ENCODE measurements at regions not wholly inside any gene's neighbourhood (a gene's known extent, or its start where the extent isn't known, plus 50 kb on each side); places are given as distances from the start of the nearest gene placed in this dataset.
A peak's percentile ranks its signal among the peaks of the same experiment; 100 is the strongest.

DNA sequence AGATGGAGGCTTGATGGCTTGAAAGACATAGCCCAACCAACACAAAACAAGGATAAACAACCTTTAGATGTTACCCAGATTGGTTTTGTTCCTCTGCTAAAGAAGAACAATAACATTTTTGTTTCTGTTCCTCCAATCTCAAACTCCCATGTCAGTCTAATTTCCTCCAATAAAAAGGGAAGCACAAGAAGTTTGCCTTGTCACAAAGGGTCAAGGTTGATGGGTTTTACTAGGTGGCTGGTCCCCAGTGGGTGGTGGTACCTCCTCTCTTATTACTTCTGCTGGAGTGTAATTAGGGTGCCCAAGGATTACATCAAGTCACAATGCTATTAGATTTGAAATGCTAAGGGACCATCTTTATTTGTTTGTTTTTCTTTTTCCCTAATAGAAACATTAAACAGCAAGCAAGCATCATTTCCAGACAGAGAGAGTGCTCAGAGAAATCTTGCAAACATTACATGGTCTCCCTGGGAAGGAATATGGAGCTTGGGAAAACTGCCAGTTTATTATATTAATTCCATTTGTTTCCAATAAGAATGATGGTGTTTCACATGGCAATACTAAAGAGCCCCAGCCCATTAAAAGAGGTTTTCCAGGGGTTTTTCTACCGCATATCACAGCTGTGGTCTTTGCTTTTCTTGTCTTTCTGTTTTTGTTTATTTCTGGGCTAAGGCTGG lies 78.3 kb upstream of the AOAH start:
- TF ChIP-seq, protein P1, sequence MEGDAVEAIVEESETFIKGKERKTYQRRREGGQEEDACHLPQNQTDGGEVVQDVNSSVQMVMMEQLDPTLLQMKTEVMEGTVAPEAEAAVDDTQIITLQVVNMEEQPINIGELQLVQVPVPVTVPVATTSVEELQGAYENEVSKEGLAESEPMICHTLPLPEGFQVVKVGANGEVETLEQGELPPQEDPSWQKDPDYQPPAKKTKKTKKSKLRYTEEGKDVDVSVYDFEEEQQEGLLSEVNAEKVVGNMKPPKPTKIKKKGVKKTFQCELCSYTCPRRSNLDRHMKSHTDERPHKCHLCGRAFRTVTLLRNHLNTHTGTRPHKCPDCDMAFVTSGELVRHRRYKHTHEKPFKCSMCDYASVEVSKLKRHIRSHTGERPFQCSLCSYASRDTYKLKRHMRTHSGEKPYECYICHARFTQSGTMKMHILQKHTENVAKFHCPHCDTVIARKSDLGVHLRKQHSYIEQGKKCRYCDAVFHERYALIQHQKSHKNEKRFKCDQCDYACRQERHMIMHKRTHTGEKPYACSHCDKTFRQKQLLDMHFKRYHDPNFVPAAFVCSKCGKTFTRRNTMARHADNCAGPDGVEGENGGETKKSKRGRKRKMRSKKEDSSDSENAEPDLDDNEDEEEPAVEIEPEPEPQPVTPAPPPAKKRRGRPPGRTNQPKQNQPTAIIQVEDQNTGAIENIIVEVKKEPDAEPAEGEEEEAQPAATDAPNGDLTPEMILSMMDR (IDR thresholded peaks at IDR 0.05; ENCODE audit: control insufficient read depth, extremely low read depth, insufficient read depth), result no peak
- no peak overlapping the region for H3K4me3 ChIP-seq (ENCODE audit: low read depth, low read length)
- no peak for DNase-seq (ENCODE audit: low read depth)

DNA sequence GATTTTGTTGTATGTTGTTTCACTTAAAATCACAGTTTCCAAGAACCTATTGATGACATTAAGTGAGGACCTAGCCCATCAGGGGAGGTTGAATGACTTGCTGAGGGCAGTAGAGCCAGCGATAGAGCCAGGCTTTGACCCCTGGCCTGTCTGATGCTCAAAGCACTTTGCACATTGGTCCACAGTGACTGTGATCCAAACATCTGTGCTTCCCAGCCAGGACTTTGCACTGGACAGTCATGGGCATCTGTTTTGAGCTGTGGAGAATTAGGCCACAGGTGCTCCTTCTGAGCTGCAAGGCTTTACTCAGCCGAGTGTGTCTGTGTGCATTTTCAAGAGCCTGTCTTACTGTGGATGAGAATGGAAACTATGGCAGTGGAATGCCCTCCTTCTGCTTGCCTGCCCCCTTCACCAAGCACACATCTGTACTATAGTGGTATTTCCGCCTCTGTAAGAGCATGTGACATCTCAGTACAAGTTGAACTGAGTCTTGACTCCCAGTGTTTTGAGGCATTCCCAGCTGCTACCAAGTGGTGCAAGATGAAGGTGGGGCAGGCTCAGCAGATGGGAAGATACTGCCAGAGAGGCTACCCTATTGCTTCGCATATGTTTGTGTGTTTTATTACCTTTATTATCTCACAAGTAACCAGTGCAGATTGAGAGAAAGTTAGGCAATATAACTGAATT lies 72.7 kb upstream of the AOAH start:
- DNase-seq (ENCODE audit: low read depth), result no peak

DNA sequence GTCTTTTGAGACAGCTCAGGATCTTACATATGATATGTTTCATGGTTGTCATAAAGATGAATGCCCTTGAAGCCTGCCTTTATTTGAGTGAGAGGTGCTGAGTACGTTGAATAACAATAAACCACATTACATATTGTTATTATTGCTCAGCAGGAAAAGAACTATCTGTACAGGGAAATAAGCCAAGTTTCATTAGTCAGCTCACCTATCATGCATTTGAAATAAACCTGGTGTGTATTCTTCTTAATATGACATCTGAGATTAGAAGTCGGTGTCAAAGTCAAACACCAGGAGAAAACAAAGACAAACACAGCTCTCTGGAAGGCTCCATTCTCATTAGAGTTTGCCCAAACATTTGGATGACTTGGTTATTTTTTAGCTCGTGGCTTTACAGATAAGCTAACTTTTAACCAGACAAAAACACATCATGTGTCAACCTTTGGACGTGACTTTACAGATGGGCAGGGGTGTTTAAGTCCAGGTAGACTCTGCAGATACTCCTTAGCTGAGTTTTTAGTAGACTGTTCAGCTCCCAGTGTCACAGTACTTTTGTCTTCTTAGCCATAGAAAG lies 71.2 kb upstream of the AOAH start:
- H3K4me3 ChIP-seq (ENCODE audit: low read depth, low read length), result no peak overlapping the region
- TF ChIP-seq, protein P1 (IDR thresholded peaks at IDR 0.05; ENCODE audit: control insufficient read depth, extremely low read depth, insufficient read depth), result no peak
- DNase-seq (ENCODE audit: low read depth), result peak; percentile 34

More for the DNA sequence above, 72.7 kb upstream of the AOAH start:
- H3K4me3 ChIP-seq (ENCODE audit: low read depth, low read length), result no peak overlapping the region
- TF ChIP-seq, protein P1 (IDR thresholded peaks at IDR 0.05; ENCODE audit: control insufficient read depth, extremely low read depth, insufficient read depth), result no peak

DNA sequence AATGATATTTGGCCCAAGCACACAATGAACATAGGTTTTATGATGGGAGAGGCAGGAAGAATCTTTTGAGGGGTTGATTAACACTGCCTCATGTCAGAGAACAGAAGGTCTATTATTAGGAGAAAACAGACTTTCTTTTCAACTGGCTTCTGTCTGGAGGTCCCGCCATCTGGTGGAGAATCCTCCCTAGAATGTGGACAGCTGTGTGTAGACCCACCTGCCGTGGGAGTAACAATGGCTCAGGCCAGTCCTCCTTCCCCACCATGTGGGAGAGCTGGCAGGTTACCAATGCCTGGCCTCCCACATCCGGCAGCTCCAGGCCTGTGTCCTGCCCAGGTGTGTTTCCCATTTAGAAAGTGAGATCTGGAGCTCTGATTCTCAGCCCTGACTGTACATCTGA lies 70.4 kb upstream of the AOAH start:
- TF ChIP-seq, protein P1 (IDR thresholded peaks at IDR 0.05; ENCODE audit: control insufficient read depth, extremely low read depth, insufficient read depth), result no peak
- no peak for DNase-seq (ENCODE audit: low read depth)
- no peak overlapping the region for H3K4me3 ChIP-seq (ENCODE audit: low read depth, low read length)

DNA sequence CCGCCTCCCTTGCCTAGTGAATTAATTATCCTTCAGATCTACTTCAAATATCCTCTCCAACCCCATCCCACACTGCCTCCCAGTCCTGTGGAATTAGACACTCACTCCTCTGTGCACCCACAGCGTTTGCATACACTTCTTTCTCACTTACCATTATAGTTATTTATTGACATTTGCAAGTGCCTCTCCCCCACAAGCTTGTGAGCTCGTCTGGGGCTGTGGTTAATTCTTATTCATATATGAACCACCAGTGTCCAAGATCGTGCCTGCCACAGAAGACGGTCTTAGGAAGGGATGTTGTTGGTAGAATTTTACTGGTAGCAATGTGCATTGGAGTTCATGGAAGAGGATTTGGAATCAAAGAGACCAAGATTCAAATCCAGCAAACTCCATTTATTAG lies 68.1 kb upstream of the AOAH start:
- TF ChIP-seq, protein P1 (IDR thresholded peaks at IDR 0.05; ENCODE audit: control insufficient read depth, extremely low read depth, insufficient read depth), result no peak
- no peak overlapping the region for H3K4me3 ChIP-seq (ENCODE audit: low read depth, low read length)
- DNase-seq (ENCODE audit: low read depth), result no peak

DNA sequence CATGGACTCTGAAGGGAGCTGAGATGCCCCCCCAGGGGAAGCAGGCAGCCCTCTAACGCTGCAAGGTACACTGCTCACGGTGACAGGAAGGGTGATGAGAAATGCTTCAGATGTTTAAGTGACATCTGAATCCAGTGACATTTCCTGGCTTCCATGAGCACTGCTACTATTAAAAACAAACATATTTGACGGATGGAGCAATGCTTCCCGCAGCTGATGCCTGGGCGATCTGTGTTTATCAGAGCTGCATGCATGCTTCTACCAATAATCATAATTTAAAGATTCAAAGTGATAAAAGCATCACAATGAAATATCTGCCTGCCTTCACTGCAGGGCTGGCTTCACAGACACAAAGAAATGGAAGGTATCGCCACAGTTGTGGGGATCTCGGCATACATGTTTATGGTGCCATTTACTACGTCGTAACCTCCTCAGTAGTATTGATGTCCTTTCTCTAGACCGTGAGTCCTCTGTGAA lies 66.1 kb upstream of the AOAH start:
- TF ChIP-seq, protein P1 (IDR thresholded peaks at IDR 0.05; ENCODE audit: control insufficient read depth, extremely low read depth, insufficient read depth), result no peak
- DNase-seq (ENCODE audit: low read depth), result no peak
- H3K4me3 ChIP-seq (ENCODE audit: low read depth, low read length), result no peak overlapping the region
